Thymus (tissue), 11 donors: ENCODE measurements at regions not wholly inside any gene's neighbourhood (a gene's known extent, or its start where the extent isn't known, plus 50 kb on each side); places are given as distances from the start of the nearest gene placed in this dataset.
"Not testable (repeated sequence)": the region's sequence is repeated elsewhere in the genome, so short reads cannot be mapped to it uniquely, and the experiment has no call there.

Source experiments
- DNase-seq, 9 donors: peaks; one replicate each; pipeline ENCODE4 v3.0.0-alpha.2; 2013; ENCODE audit warnings: low spot score in 9 of 9, low read depth in 6 of 9, missing footprints in 1 of 9
- H3K27ac ChIP-seq, 2 donors: one replicate each; pipeline ENCODE4 v1.5.1; 2013; ENCODE audit warnings: control low read depth in 1 of 2, low read depth in 1 of 2, low read length in 1 of 2, mild to moderate bottlenecking in 1 of 2, moderate library complexity in 1 of 2
- H3K27me3 ChIP-seq, 2 donors: one replicate each; pipeline ENCODE4 v1.5.1; 2013; ENCODE audit warnings: low read length in 1 of 2; ENCODE audit not compliant: control insufficient read depth in 2 of 2, insufficient read depth in 1 of 2
- H3K36me3 ChIP-seq, 2 donors: one replicate each; pipeline ENCODE4 v1.5.1; 2013; ENCODE audit warnings: low read length in 1 of 2, mild to moderate bottlenecking in 1 of 2, moderate library complexity in 1 of 2; ENCODE audit not compliant: control insufficient read depth in 2 of 2, insufficient read depth in 2 of 2
- H3K4me1 ChIP-seq, 2 donors: one replicate each; pipeline ENCODE4 v1.5.1; 2013; ENCODE audit warnings: low read length in 2 of 2; ENCODE audit not compliant: control insufficient read depth in 2 of 2, insufficient read depth in 2 of 2
- H3K4me3 ChIP-seq, 2 donors: one replicate each; pipeline ENCODE4 v1.5.1; 2013; ENCODE audit warnings: low read length in 2 of 2, control low read depth in 1 of 2, mild to moderate bottlenecking in 1 of 2
- H3K9me3 ChIP-seq, 2 donors: one replicate each; pipeline ENCODE4 v1.5.1; 2013; ENCODE audit warnings: low read length in 1 of 2, mild to moderate bottlenecking in 1 of 2; ENCODE audit not compliant: control insufficient read depth in 2 of 2, insufficient read depth in 1 of 2
- WGBS: extraction: QIAGEN DNeasy Blood & Tissue Kit; methylation state at CpG from one replicate; pipeline ENCODE4 v1.1.7; 2013; 5-methylcytosine and 5-hydroxymethylcytosine counted together
- donor health status: healthy.

- not testable (repeated sequence) for DNase-seq, H3K4me3 ChIP-seq, H3K27ac ChIP-seq, H3K27me3 ChIP-seq, H3K36me3 ChIP-seq, H3K9me3 ChIP-seq, H3K4me1 ChIP-seq
- whole genome bisulfite sequencing, result 91% methylated on average over 4 of the region's 4 CpGs
Observed at GRCh38 chr13:61878565-61878964, 462.9 kb upstream of the PCDH20 start.

GRCh38 chr13:61874970-61875579, 459.4 kb upstream of the PCDH20 start:
- H3K9me3 ChIP-seq, result peaks cover 0 to 7% of the 10 kb centered on the region in 2 donors
- WGBS, result 93% methylated on average over 2 of the region's 2 CpGs
- H3K27ac ChIP-seq, result no peak overlapping the region
- H3K4me1 ChIP-seq, result no peaks in the 10 kb centered on the region
- H3K27me3 ChIP-seq, result no peaks in the 10 kb centered on the region
- no peaks in the 10 kb centered on the region for H3K36me3 ChIP-seq
- H3K4me3 ChIP-seq, result no peak overlapping the region
- no peak for DNase-seq

GRCh38 chr13:61873717-61874116, 458.1 kb upstream of the PCDH20 start:
- Histone ChIP-seq H3K36me3 (no peaks in the 10 kb centered on the region), H3K27ac (no peak overlapping the region), H3K4me3 (no peak overlapping the region), H3K4me1 (no peaks in the 10 kb centered on the region), H3K27me3 (no peaks in the 10 kb centered on the region), H3K9me3 (peaks cover 0 to 4% of the 10 kb centered on the region in 2 donors)
- no peak for DNase-seq

GRCh38 chr13:61857198-61857597, 441.5 kb upstream of the PCDH20 start:
- no peak overlapping the region for H3K27ac ChIP-seq
- H3K4me3 ChIP-seq, result no peak overlapping the region
- peaks cover 0 to 3% of the 10 kb centered on the region in 2 donors for H3K9me3 ChIP-seq
- no peak for DNase-seq
- H3K27me3 ChIP-seq, result no peaks in the 10 kb centered on the region
- no peaks in the 10 kb centered on the region for H3K4me1 ChIP-seq
- no peaks in the 10 kb centered on the region for H3K36me3 ChIP-seq
- 74% methylated on average over 3 of the region's 3 CpGs for WGBS

GRCh38 chr13:61852116-61852619, 436.5 kb upstream of the PCDH20 start:
- H3K4me1 ChIP-seq, result no peaks in the 10 kb centered on the region
- WGBS, result 83% methylated on average over 5 of the region's 5 CpGs
- H3K27ac ChIP-seq, result no peak overlapping the region
- H3K9me3 ChIP-seq, result no peaks in the 10 kb centered on the region
- DNase-seq, result peak in 1 of 9 donors; percentile 1
- no peaks in the 10 kb centered on the region for H3K27me3 ChIP-seq
- H3K36me3 ChIP-seq, result no peaks in the 10 kb centered on the region
- H3K4me3 ChIP-seq, result no peak overlapping the region

GRCh38 chr13:61850794-61851193, 435.1 kb upstream of the PCDH20 start:
- no peaks in the 10 kb centered on the region for H3K27me3 ChIP-seq
- no peak overlapping the region for H3K27ac ChIP-seq
- DNase-seq, result no peak
- WGBS, result 83% methylated on average over 3 of the region's 3 CpGs
- H3K4me3 ChIP-seq, result no peak overlapping the region
- no peaks in the 10 kb centered on the region for H3K4me1 ChIP-seq
- H3K36me3 ChIP-seq, result no peaks in the 10 kb centered on the region
- no peaks in the 10 kb centered on the region for H3K9me3 ChIP-seq

- H3K4me3 ChIP-seq, result no peak overlapping the region
- no peak overlapping the region for H3K27ac ChIP-seq
- H3K9me3 ChIP-seq, result no peaks in the 10 kb centered on the region
- H3K4me1 ChIP-seq, result no peaks in the 10 kb centered on the region
- no peak for DNase-seq
- no peaks in the 10 kb centered on the region for H3K27me3 ChIP-seq
- WGBS, result 92% methylated on average over 2 of the region's 2 CpGs
- no peaks in the 10 kb centered on the region for H3K36me3 ChIP-seq
Observed at GRCh38 chr13:61838568-61838967, 422.9 kb upstream of the PCDH20 start.

- H3K9me3 ChIP-seq, result no peaks in the 10 kb centered on the region
- H3K4me1 ChIP-seq, result no peaks in the 10 kb centered on the region
- no peak for DNase-seq
- H3K27me3 ChIP-seq, result no peaks in the 10 kb centered on the region
- no peak overlapping the region for H3K4me3 ChIP-seq
- H3K36me3 ChIP-seq, result no peaks in the 10 kb centered on the region
- H3K27ac ChIP-seq, result no peak overlapping the region
- 92% methylated on average over 3 of the region's 3 CpGs for WGBS
Observed at GRCh38 chr13:61833228-61833627, 417.6 kb upstream of the PCDH20 start.

GRCh38 chr13:61831026-61831425, 415.4 kb upstream of the PCDH20 start:
- H3K9me3 ChIP-seq, result no peaks in the 10 kb centered on the region
- H3K4me1 ChIP-seq, result no peaks in the 10 kb centered on the region
- no peaks in the 10 kb centered on the region for H3K27me3 ChIP-seq
- no peaks in the 10 kb centered on the region for H3K36me3 ChIP-seq
- no peak for DNase-seq
- 73% methylated on average over 2 of the region's 2 CpGs for WGBS
- no peak overlapping the region for H3K4me3 ChIP-seq
- H3K27ac ChIP-seq, result no peak overlapping the region
